Coronary artery (tissue), 2 donors: ENCODE measurements at regions not wholly inside any gene's neighbourhood (a gene's known extent, or its start where the extent isn't known, plus 50 kb on each side); places are given as distances from the start of the nearest gene placed in this dataset.

Experiments
- DNase-seq: peaks from one replicate; pipeline ENCODE4 v3.0.0-alpha.2; 2017; ENCODE audit warnings: low spot score
- H3K27ac ChIP-seq, 2 donors: fragments of 200-600 bp; sonication (generic); one replicate each; pipeline ENCODE4 v1.5.1; 2016 to 2019
- H3K4me3 ChIP-seq: fragments of 200-600 bp; sonication (generic); 2 replicates; pipeline ENCODE4 v1.5.1; 2016; ENCODE audit warnings: mild to moderate bottlenecking, moderate library complexity
- TF ChIP-seq, protein P1 (sequence below): fragments of 200-600 bp; sonication (generic); IDR thresholded peaks from one replicate; pipeline ENCODE4 v1.5.1; 2019; ENCODE audit warnings: antibody characterized with exemption

DNA sequence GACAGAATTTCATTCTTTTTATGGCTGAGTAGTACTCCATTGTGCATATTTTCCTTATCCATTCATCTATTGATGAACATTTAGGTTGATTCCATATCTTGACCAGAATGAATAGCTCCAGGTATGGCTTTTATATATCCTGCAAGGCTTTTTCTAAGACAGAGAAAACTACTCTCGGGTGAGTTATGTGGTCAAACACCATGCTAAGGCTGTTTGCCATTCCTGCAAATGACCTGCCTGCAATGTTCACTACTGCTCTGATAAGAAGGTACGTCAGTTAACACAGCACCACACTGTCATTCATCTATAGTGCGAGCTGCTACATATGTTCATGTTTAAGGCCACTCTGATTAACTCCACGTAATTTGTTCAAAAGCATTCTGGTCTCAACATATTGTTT lies 256.8 kb upstream of the RGMB start:
- H3K4me3 ChIP-seq, result no peak overlapping the region
- TF ChIP-seq, protein P1, sequence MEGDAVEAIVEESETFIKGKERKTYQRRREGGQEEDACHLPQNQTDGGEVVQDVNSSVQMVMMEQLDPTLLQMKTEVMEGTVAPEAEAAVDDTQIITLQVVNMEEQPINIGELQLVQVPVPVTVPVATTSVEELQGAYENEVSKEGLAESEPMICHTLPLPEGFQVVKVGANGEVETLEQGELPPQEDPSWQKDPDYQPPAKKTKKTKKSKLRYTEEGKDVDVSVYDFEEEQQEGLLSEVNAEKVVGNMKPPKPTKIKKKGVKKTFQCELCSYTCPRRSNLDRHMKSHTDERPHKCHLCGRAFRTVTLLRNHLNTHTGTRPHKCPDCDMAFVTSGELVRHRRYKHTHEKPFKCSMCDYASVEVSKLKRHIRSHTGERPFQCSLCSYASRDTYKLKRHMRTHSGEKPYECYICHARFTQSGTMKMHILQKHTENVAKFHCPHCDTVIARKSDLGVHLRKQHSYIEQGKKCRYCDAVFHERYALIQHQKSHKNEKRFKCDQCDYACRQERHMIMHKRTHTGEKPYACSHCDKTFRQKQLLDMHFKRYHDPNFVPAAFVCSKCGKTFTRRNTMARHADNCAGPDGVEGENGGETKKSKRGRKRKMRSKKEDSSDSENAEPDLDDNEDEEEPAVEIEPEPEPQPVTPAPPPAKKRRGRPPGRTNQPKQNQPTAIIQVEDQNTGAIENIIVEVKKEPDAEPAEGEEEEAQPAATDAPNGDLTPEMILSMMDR, result no peak
- H3K27ac ChIP-seq, result no peak overlapping the region
- no peak for DNase-seq

DNA sequence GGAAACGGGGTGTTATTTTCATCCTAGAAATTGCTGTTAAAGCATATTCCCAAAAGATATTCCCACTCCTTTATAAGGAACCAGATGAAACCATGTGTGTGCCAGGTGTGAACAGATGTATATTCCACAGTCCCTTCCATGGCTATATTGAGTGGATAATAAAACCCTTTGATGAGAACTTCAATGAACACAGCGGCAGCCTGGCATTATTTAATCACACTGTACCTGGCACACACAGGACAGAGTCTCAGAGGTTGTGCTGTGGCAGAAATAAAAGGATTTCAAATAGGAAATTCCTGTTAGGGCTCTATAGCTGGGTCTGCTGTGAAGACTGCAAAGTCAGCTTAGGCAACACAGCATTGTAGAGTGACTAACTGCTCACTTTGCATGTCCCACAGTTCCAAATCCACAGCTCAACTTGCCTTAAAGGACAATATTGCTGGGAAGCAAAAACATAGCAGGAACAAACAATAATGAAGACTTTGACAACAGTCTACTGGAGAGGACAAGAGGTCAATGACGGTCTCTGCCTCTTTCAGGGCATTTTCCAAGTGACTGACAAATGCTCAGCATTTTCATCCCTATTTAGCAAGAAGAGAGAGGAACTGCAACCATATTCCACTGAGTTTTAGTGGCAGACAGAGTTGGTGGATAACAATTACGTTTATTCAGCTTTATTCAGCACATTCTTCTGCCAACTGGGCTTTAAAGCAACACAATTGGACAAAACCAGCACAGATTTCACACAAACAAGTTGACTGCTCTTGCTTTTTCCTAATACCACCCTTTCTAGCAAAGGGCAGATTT lies 255.7 kb upstream of the RGMB start:
- H3K27ac ChIP-seq, result no peak overlapping the region
- TF ChIP-seq, protein P1, result no peak
- no peak for DNase-seq
- H3K4me3 ChIP-seq, result no peak overlapping the region

DNA sequence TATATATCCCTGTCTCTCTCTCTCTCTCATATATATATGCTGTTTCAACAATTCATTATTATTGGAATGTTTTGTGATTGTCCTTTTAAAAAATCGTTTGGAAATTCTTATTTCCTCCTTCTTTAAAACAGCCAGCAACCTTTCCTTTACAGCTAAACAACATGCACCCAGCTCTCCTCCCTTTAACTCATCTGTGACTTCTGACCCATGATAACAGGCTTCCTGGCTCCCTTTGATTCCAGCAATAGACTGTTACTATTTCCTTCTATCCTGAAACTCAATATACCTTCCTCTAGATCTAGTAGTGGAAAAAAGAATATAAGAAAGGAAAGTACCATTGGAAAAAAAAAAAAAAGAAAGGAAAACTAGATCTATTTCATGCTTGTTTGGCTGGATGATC lies 254.7 kb upstream of the RGMB start:
- TF ChIP-seq, protein P1, result no peak
- H3K27ac ChIP-seq, result no peak overlapping the region
- no peak overlapping the region for H3K4me3 ChIP-seq
- no peak for DNase-seq

DNA sequence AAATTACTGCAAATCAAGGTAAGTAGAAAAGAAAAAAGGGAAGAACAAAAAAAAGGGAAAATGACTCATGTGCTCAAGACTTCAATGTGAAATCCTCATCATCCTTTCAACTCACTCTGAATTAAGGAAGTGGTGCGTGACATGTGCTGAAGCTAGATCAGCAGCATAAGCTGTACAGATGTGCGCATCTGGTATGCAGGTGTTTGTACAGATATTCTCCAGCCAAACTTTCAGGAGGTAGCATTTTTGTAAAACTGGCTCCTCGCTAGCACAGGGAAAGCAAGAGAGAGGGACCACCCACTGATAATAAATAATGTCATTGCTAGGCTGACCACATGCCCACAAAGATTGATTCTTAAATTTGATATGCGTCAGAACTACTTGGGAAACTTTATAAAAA lies 253.9 kb upstream of the RGMB start:
- TF ChIP-seq, protein P1, result no peak

DNA sequence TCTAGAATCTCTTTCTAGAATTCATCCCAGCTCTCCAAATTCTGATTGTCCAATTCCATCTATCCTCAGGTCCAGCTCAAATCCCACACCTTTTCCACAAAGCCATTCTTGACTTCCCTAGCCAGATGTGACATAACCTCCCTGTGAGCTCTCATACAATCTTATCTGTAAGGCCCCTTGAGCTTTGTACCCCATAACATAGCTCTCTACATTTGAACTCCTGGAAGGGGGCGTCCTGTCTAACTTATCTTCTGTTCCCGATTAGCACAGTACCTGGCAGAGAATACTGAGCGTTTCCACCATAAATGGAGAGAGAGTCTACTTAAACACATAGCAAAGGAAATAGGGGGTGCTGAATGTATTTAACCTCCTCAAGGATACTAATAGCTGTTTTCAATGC lies 251.6 kb upstream of the RGMB start:
- TF ChIP-seq, protein P1, result no peak
- H3K4me3 ChIP-seq, result no peak overlapping the region
- no peak for DNase-seq

More for the DNA sequence above, 253.9 kb upstream of the RGMB start:
- H3K27ac ChIP-seq, result no peak overlapping the region
- no peak overlapping the region for H3K4me3 ChIP-seq
- DNase-seq, result no peak

DNA sequence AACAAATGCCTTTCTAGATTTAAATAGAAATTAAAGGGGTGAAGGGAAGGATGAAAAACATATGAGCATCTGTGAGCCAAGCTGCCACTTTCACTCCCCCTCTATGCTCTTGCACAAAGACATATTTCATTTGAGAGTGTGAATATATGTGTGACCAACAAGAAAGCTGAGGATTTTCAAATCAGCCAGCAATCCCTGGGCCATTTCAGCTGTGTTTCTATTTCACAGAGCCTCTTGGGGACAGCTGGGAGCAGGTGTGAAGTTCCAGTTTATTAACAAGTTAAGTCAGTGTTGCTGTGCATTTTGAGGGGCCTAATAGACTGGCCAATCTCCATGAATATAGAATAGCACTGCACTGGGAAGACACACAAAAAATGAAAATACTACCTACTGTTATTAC lies 248.7 kb upstream of the RGMB start:
- no peak overlapping the region for H3K27ac ChIP-seq
- no peak overlapping the region for H3K4me3 ChIP-seq
- DNase-seq, result no peak
- TF ChIP-seq, protein P1, result no peak

More for the DNA sequence above, 251.6 kb upstream of the RGMB start:
- no peak overlapping the region for H3K27ac ChIP-seq

DNA sequence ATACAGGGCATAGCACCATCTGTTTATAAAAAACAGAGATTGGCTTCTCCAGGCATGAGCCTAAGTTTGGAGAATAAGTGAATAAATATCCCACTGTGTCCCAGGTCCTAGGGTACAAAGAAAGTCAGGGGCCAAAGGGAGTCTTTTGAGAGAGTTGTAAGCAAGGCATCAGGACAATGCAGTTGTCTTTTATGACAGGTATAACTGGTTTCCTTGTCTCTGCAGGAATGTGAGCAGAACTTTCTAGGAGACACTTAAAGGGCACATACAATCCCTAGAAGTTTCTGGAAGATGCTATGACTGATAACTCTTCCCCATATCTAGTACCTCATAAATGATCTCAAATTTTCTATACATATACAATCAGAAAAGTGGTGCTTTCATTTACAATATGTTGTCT lies 245.6 kb upstream of the RGMB start:
- no peak overlapping the region for H3K4me3 ChIP-seq
- H3K27ac ChIP-seq, result no peak overlapping the region
- DNase-seq, result no peak
- TF ChIP-seq, protein P1, result no peak
